H9 (cell line): ENCODE measurements at regions not wholly inside any gene's neighbourhood (a gene's known extent, or its start where the extent isn't known, plus 50 kb on each side); places are given as distances from the start of the nearest gene placed in this dataset.

Experiments
- DNase-seq: peaks from one replicate; pipeline ENCODE4 v3.0.0-alpha.2; 2017
- H2AFZ ChIP-seq: one replicate; pipeline ENCODE4 v1.6.1; 2013; ENCODE audit warnings: mild to moderate bottlenecking, low read length, control low read depth, moderate library complexity
- H2AK5ac ChIP-seq: 2 replicates; pipeline ENCODE4 v1.6.1; 2013; ENCODE audit warnings: low read length, control low read depth, mixed read lengths; ENCODE audit not compliant: insufficient read length
- H2BK120ac ChIP-seq: one replicate; pipeline ENCODE4 v1.6.1; 2013; ENCODE audit warnings: low read depth, mild to moderate bottlenecking, low read length, control low read depth, inconsistent platforms; ENCODE audit not compliant: poor library complexity, severe bottlenecking
- H2BK12ac ChIP-seq: 2 replicates; pipeline ENCODE4 v1.6.1; 2013; ENCODE audit warnings: low read length, control low read depth, mixed read lengths, low read depth; ENCODE audit not compliant: insufficient read length
- H2BK15ac ChIP-seq: 2 replicates; pipeline ENCODE4 v1.6.1; 2013; ENCODE audit warnings: low read depth, low read length, control low read depth
- H2BK20ac ChIP-seq: one replicate; pipeline ENCODE4 v1.6.1; 2013; ENCODE audit warnings: low read depth, mild to moderate bottlenecking, low read length, control low read depth, inconsistent platforms; ENCODE audit not compliant: poor library complexity, severe bottlenecking
- H2BK5ac ChIP-seq: 2 replicates; pipeline ENCODE4 v1.6.1; 2013; ENCODE audit warnings: low read length, control low read depth, mixed read lengths; ENCODE audit not compliant: insufficient read length
- H3K14ac ChIP-seq: 2 replicates; pipeline ENCODE4 v1.6.1; 2013; ENCODE audit warnings: low read length, control low read depth; ENCODE audit not compliant: insufficient read depth
- H3K18ac ChIP-seq: 2 replicates; pipeline ENCODE4 v1.6.1; 2013; ENCODE audit warnings: low read depth, mild to moderate bottlenecking, mixed read lengths, low read length, control low read depth; ENCODE audit not compliant: insufficient read length
- H3K23ac ChIP-seq: 2 replicates; pipeline ENCODE4 v1.6.1; 2013; ENCODE audit warnings: low read length, control low read depth, mixed read lengths, low read depth; ENCODE audit not compliant: insufficient read length
- H3K23me2 ChIP-seq: 2 replicates; pipeline ENCODE4 v1.6.1; 2013; ENCODE audit warnings: low read depth, mild to moderate bottlenecking, mixed read lengths, low read length, control low read depth; ENCODE audit not compliant: insufficient read length, poor library complexity, severe bottlenecking
- H3K27ac ChIP-seq: 2 replicates; pipeline ENCODE4 v1.5.1; 2013; ENCODE audit warnings: low read length, control low read depth, mixed read lengths, low read depth; ENCODE audit not compliant: insufficient read length
- H3K27me3 ChIP-seq: 2 replicates; pipeline ENCODE4 v1.6.1; 2013; ENCODE audit warnings: low read length, control low read depth, inconsistent platforms; ENCODE audit not compliant: insufficient read depth
- H3K4ac ChIP-seq: 2 replicates; pipeline ENCODE4 v1.6.1; 2013; ENCODE audit warnings: low read depth, mild to moderate bottlenecking, control low read depth, inconsistent platforms, low read length, moderate library complexity
- H3K4me1 ChIP-seq: 2 replicates; pipeline ENCODE4 v1.6.1; 2013; ENCODE audit warnings: low read length, control low read depth, inconsistent platforms; ENCODE audit not compliant: insufficient read depth
- H3K4me2 ChIP-seq: 2 replicates; pipeline ENCODE4 v1.6.1; 2013; ENCODE audit warnings: low read length, control low read depth, mixed read lengths; ENCODE audit not compliant: insufficient read length, insufficient read depth
- H3K56ac ChIP-seq: 2 replicates; pipeline ENCODE4 v1.6.1; 2013; ENCODE audit warnings: low read depth, mild to moderate bottlenecking, mixed read lengths, low read length, control low read depth; ENCODE audit not compliant: insufficient read length
- H3K79me1 ChIP-seq: 2 replicates; pipeline ENCODE4 v1.6.1; 2013; ENCODE audit warnings: low read depth, mild to moderate bottlenecking, moderate library complexity, low read length, control low read depth, inconsistent platforms; ENCODE audit not compliant: insufficient read depth, poor library complexity, severe bottlenecking
- H3K79me2 ChIP-seq: 2 replicates; pipeline ENCODE4 v1.6.1; 2013; ENCODE audit warnings: low read length, control low read depth, inconsistent platforms; ENCODE audit not compliant: insufficient read depth
- H3K9ac ChIP-seq: 2 replicates; pipeline ENCODE4 v1.6.1; 2013; ENCODE audit warnings: low read length, control low read depth, mixed read lengths; ENCODE audit not compliant: insufficient read length; ENCODE audit errors: extremely low read depth
- H3K9me3 ChIP-seq: one replicate; pipeline ENCODE4 v1.6.1; 2013; ENCODE audit warnings: low read depth, low read length, inconsistent platforms; ENCODE audit not compliant: control insufficient read depth
- H3T11ph ChIP-seq: one replicate; pipeline ENCODE4 v1.6.1; 2013; ENCODE audit warnings: mild to moderate bottlenecking, low read length, control low read depth, inconsistent platforms
- H4K20me1 ChIP-seq: one replicate; pipeline ENCODE4 v1.6.1; 2013; ENCODE audit not compliant: control insufficient read depth, insufficient read length, insufficient read depth
- H4K5ac ChIP-seq: 2 replicates; pipeline ENCODE4 v1.6.1; 2013; ENCODE audit warnings: low read depth, mild to moderate bottlenecking, mixed read lengths, low read length, control low read depth; ENCODE audit not compliant: insufficient read length
- H4K8ac ChIP-seq: replicated peaks from 2 replicates; pipeline ENCODE4 v1.6.1; 2013; ENCODE audit warnings: low read length, control low read depth, mixed read lengths, low read depth; ENCODE audit not compliant: insufficient read length
- H4K91ac ChIP-seq: 2 replicates; pipeline ENCODE4 v1.6.1; 2013; ENCODE audit warnings: low read depth, mild to moderate bottlenecking, moderate library complexity, mixed read lengths, low read length, control low read depth; ENCODE audit not compliant: insufficient read length
- H3K27ac Mint-ChIP-seq, 3 experiments: 2 replicates in 2 of 3; 3 replicates in 1 of 3; pipeline ENCODE4 v1.8.0; 2020 to 2021; ENCODE audit warnings: mixed read lengths in 3 of 3, mild to moderate bottlenecking in 1 of 3, moderate library complexity in 1 of 3
- H3K27me3 Mint-ChIP-seq: 2 replicates; pipeline ENCODE4 v1.8.0; 2021; ENCODE audit warnings: low read depth, mild to moderate bottlenecking, moderate library complexity, mixed read lengths
- H3K36me3 Mint-ChIP-seq, 3 experiments: 2 replicates in 2 of 3; 3 replicates in 1 of 3; pipeline ENCODE4 v1.8.0; 2020 to 2021; ENCODE audit warnings: low read depth in 3 of 3, mixed read lengths in 3 of 3; ENCODE audit not compliant: insufficient read depth in 1 of 3
- H3K4me1 Mint-ChIP-seq, 2 experiments: 2 replicates each; pipeline ENCODE4 v1.8.0; 2020; ENCODE audit warnings: mixed read lengths in 2 of 2
- H3K4me3 Mint-ChIP-seq, 2 experiments: 2 replicates in 1 of 2; 3 replicates in 1 of 2; pipeline ENCODE4 v1.8.0; 2020 to 2021; ENCODE audit warnings: mild to moderate bottlenecking in 2 of 2, mixed read lengths in 2 of 2, moderate library complexity in 1 of 2
- H3K9me3 Mint-ChIP-seq, 2 experiments: 2 replicates in 1 of 2; 3 replicates in 1 of 2; pipeline ENCODE4 v1.8.0; 2020; ENCODE audit warnings: mild to moderate bottlenecking in 2 of 2, mixed read lengths in 2 of 2, moderate library complexity in 1 of 2
- WGBS: extraction: QIAGEN DNeasy Blood & Tissue Kit; methylation state at CpG from one replicate; pipeline ENCODE4 v1.1.7; 2013; ENCODE audit warnings: missing lambda C conversion rate, low lambda C conversion rate, mixed read lengths; ENCODE audit not compliant: insufficient read length; ENCODE audit errors: extremely low coverage; 5-methylcytosine and 5-hydroxymethylcytosine counted together
- TF ChIP-seq, protein P1 (sequence below): fragments of 200-600 bp; sonication (generic); conservative IDR thresholded peaks from 3 replicates; pipeline ENCODE4 v1.8.0; 2021; ENCODE audit warnings: antibody characterized with exemption, mild to moderate bottlenecking

DNA sequence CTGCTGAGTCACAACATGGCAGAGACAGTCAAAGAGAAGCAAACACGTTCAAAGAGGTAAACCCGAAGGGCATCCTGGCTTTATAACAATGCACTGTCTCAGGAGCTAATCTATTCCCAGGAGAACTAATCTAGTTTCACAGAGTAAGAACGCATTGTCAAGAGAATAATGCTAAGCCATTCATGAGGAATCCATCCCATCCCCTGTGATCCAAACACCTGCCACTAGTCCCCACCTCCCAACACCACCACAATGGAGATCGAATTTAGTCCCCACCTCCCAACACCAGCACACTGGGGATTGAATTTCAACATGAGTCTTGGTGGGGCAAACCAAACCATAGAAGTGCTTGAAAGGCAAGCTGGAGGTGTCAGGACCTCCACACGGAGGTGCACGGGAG lies 231.5 kb upstream of the ID4 start:
- no peaks in the 10 kb centered on the region for H3K23me2 ChIP-seq
- no peak overlapping the region for H3K56ac ChIP-seq
- H3K9me3 Mint-ChIP-seq, result no peaks in the 10 kb centered on the region; a peak in 1 of 5 replicates
- H3K27me3 ChIP-seq, result no peaks in the 10 kb centered on the region
- no peak overlapping the region for H3K18ac ChIP-seq
- no peak for DNase-seq
- no peak overlapping the region for H3K14ac ChIP-seq
- H2BK120ac ChIP-seq, result no peak overlapping the region
- no peak overlapping the region for H3K27ac Mint-ChIP-seq
- no peaks in the 10 kb centered on the region; the same call in 1 of the 2 replicates for H3K4me1 ChIP-seq
- no peaks in the 10 kb centered on the region for H3K79me1 ChIP-seq
- TF ChIP-seq, protein P1, sequence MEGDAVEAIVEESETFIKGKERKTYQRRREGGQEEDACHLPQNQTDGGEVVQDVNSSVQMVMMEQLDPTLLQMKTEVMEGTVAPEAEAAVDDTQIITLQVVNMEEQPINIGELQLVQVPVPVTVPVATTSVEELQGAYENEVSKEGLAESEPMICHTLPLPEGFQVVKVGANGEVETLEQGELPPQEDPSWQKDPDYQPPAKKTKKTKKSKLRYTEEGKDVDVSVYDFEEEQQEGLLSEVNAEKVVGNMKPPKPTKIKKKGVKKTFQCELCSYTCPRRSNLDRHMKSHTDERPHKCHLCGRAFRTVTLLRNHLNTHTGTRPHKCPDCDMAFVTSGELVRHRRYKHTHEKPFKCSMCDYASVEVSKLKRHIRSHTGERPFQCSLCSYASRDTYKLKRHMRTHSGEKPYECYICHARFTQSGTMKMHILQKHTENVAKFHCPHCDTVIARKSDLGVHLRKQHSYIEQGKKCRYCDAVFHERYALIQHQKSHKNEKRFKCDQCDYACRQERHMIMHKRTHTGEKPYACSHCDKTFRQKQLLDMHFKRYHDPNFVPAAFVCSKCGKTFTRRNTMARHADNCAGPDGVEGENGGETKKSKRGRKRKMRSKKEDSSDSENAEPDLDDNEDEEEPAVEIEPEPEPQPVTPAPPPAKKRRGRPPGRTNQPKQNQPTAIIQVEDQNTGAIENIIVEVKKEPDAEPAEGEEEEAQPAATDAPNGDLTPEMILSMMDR, result no peak
- H3K9me3 ChIP-seq, result no peaks in the 10 kb centered on the region
- no peak overlapping the region for H3K4me3 Mint-ChIP-seq
- H3K79me2 ChIP-seq, result no peaks in the 10 kb centered on the region
- no peaks in the 10 kb centered on the region for H4K20me1 ChIP-seq
- no peak overlapping the region for H2AFZ ChIP-seq
- H3K4me2 ChIP-seq, result no peak overlapping the region
- peaks cover 0 to 2% (median 0%) of the 10 kb centered on the region in 3 experiments; a peak in 2 of 7 replicates for H3K36me3 Mint-ChIP-seq
- no peak overlapping the region for H2AK5ac ChIP-seq
- no peak overlapping the region for H3T11ph ChIP-seq
- H2BK12ac ChIP-seq, result no peak overlapping the region
- H4K5ac ChIP-seq, result no peak overlapping the region
- H3K9ac ChIP-seq, result no peak overlapping the region
- H3K4ac ChIP-seq, result no peak overlapping the region
- H4K8ac ChIP-seq, result no peak overlapping the region
- WGBS, result no CpG with 5 or more reads among the region's 6 CpGs
- no peak overlapping the region for H3K27ac ChIP-seq
- no peak overlapping the region for H2BK15ac ChIP-seq
- H3K23ac ChIP-seq, result no peak overlapping the region
- H3K27me3 Mint-ChIP-seq, result no peaks in the 10 kb centered on the region
- peaks cover 12 to 13% of the 10 kb centered on the region in 2 experiments for H3K4me1 Mint-ChIP-seq
- no peak overlapping the region for H2BK20ac ChIP-seq
- no peak overlapping the region for H2BK5ac ChIP-seq
- no peak overlapping the region for H4K91ac ChIP-seq
